ENCODE measurements at regions not wholly inside any gene's neighbourhood (a gene's known extent, or its start where the extent isn't known, plus 50 kb on each side); places are given as distances from the start of the nearest gene placed in this dataset.
"Not testable (repeated sequence)": the region's sequence is repeated elsewhere in the genome, so short reads cannot be mapped to it uniquely, and the experiment has no call there.

- not testable (repeated sequence) for H3K4me3 ChIP-seq (ENCODE audit: low read depth, low read length)
These were observed 185.4 kb downstream of the FAM72C start for GRCh38 chr1:143786381-143786780.

- H3K4me3 ChIP-seq (ENCODE audit: low read depth, low read length), result not testable (repeated sequence)
These were observed 185.9 kb downstream of the FAM72C start for GRCh38 chr1:143785883-143786282.

GRCh38 chr1:143784239-143784882, 187.4 kb downstream of the FAM72C start:
- not testable (repeated sequence) for H3K4me3 ChIP-seq (ENCODE audit: low read depth, low read length)

GRCh38 chr1:143778178-143778577, 193.6 kb downstream of the FAM72C start:
- not testable (repeated sequence) for H3K4me3 ChIP-seq (ENCODE audit: low read depth, low read length)

GRCh38 chr1:143764831-143765230, 207.0 kb downstream of the FAM72C start:
- not testable (repeated sequence) for H3K4me3 ChIP-seq (ENCODE audit: low read depth, low read length)

GRCh38 chr1:143760366-143760765, 211.4 kb downstream of the FAM72C start:
- not testable (repeated sequence) for H3K4me3 ChIP-seq (ENCODE audit: low read depth, low read length)

- H3K4me3 ChIP-seq (ENCODE audit: low read depth, low read length), result not testable (repeated sequence)
These were observed 215.8 kb downstream of the FAM72C start for GRCh38 chr1:143755961-143756360.

GRCh38 chr1:143748906-143749305, 222.9 kb downstream of the FAM72C start:
- TF ChIP-seq CTCF (IDR thresholded peaks at IDR 0.05; ENCODE audit: borderline replicate concordance, insufficient read depth, low read depth, low read length), result no peak
- no peak overlapping the region for H3K4me3 ChIP-seq (ENCODE audit: low read depth, low read length)

- H3K4me3 ChIP-seq (ENCODE audit: low read depth, low read length), result no peak overlapping the region
- no peak for TF ChIP-seq CTCF (IDR thresholded peaks at IDR 0.05; ENCODE audit: borderline replicate concordance, insufficient read depth, low read depth, low read length)
These were observed 235.2 kb downstream of the FAM72C start for GRCh38 chr1:143736562-143736961.

- TF ChIP-seq CTCF (IDR thresholded peaks at IDR 0.05; ENCODE audit: borderline replicate concordance, insufficient read depth, low read depth, low read length), result no peak
- no peak overlapping the region for H3K4me3 ChIP-seq (ENCODE audit: low read depth, low read length)
These were observed 235.9 kb downstream of the FAM72C start for GRCh38 chr1:143735764-143736461.

GRCh38 chr1:143734261-143734660, 237.5 kb downstream of the FAM72C start:
- not testable (repeated sequence) for H3K4me3 ChIP-seq (ENCODE audit: low read depth, low read length)

GRCh38 chr1:143730890-143731289, 240.9 kb downstream of the FAM72C start:
- not testable (repeated sequence) for H3K4me3 ChIP-seq (ENCODE audit: low read depth, low read length)

- not testable (repeated sequence) for H3K4me3 ChIP-seq (ENCODE audit: low read depth, low read length)
These were observed 242.2 kb downstream of the FAM72C start for GRCh38 chr1:143729449-143730111.

GRCh38 chr1:143728802-143729448, 242.9 kb downstream of the FAM72C start:
- not testable (repeated sequence) for H3K4me3 ChIP-seq (ENCODE audit: low read depth, low read length)

Measured in GM12875 (cell line).